Colonic mucosa (tissue), 4 donors: ENCODE measurements at regions not wholly inside any gene's neighbourhood (a gene's known extent, or its start where the extent isn't known, plus 50 kb on each side); places are given as distances from the start of the nearest gene placed in this dataset.
"Not testable (repeated sequence)": the region's sequence is repeated elsewhere in the genome, so short reads cannot be mapped to it uniquely, and the experiment has no call there.

Source experiments
- DNase-seq: peaks from one replicate; pipeline ENCODE4 v3.0.0-alpha.2; 2020
- H3K27ac ChIP-seq: fragments of 200-600 bp; one replicate; pipeline ENCODE4 v1.8.0; 2021
- H3K27me3 ChIP-seq: fragments of 200-600 bp; one replicate; pipeline ENCODE4 v1.8.0; 2021
- H3K36me3 ChIP-seq: fragments of 200-600 bp; one replicate; pipeline ENCODE4 v1.8.0; 2021
- H3K4me1 ChIP-seq: fragments of 200-600 bp; one replicate; pipeline ENCODE4 v1.8.0; 2021; ENCODE audit warnings: mild to moderate bottlenecking
- H3K4me3 ChIP-seq: fragments of 200-600 bp; one replicate; pipeline ENCODE4 v1.8.0; 2021
- H3K9ac ChIP-seq, 2 donors: one replicate each; pipeline ENCODE4 v1.7.0; 2013; ENCODE audit warnings: control low read depth in 2 of 2, low read depth in 2 of 2, low read length in 2 of 2
- H3K9me3 ChIP-seq: fragments of 200-600 bp; one replicate; pipeline ENCODE4 v1.8.0; 2021
- CTCF ChIP-seq: fragments of 200-600 bp; IDR thresholded peaks from one replicate; pipeline ENCODE4 v1.8.0; 2022; ENCODE audit warnings: antibody characterized with exemption, mild to moderate bottlenecking
- intact Hi-C: fragments of 100-400 bp; cut with DNase I; formaldehyde crosslinking; loops from one replicate; pipeline ENCODE4 v1.14.1; 2022
- donor health status: healthy.
- donor health status: DM: no; HTN: no; CAD: no.
- donor health status: DM: no; HTN: no; CAD: no.

- TF ChIP-seq CTCF: no peak
- Histone ChIP-seq H3K9ac (no peak overlapping the region), H3K36me3 (no peaks in the 10 kb centered on the region), H3K27ac (no peak overlapping the region), H3K4me1 (no peaks in the 10 kb centered on the region), H3K9me3 (no peaks in the 10 kb centered on the region), H3K4me3 (no peak overlapping the region), H3K27me3 (no peaks in the 10 kb centered on the region)
- intact Hi-C loops: no loop called here
- no peak for DNase-seq
Measured at GRCh38 chr18:40157120-40157519, 1797.9 kb upstream of the PIK3C3 start.

- H3K27me3 ChIP-seq: no peaks in the 10 kb centered on the region
- no peaks in the 10 kb centered on the region for H3K4me1 ChIP-seq
- intact Hi-C loops: no loop called here
- H3K9ac ChIP-seq: no peak overlapping the region
- TF ChIP-seq CTCF: no peak
- no peak overlapping the region for H3K27ac ChIP-seq
- H3K9me3 ChIP-seq: no peaks in the 10 kb centered on the region
- H3K36me3 ChIP-seq: no peaks in the 10 kb centered on the region
- no peak for DNase-seq
- H3K4me3 ChIP-seq: no peak overlapping the region
Measured at GRCh38 chr18:40152859-40153258, 1802.2 kb upstream of the PIK3C3 start.

- Histone ChIP-seq H3K27me3 (no peaks in the 10 kb centered on the region), H3K9ac (no peak overlapping the region), H3K36me3 (no peaks in the 10 kb centered on the region), H3K27ac (no peak overlapping the region), H3K4me1 (no peaks in the 10 kb centered on the region), H3K4me3 (no peak overlapping the region), H3K9me3 (no peaks in the 10 kb centered on the region)
- TF ChIP-seq CTCF: no peak
- no peak for DNase-seq
- intact Hi-C loops: no loop called here
Measured at GRCh38 chr18:40148960-40149359, 1806.1 kb upstream of the PIK3C3 start.

- Histone ChIP-seq H3K4me3 (no peak overlapping the region), H3K4me1 (no peaks in the 10 kb centered on the region), H3K27ac (no peak overlapping the region), H3K27me3 (no peaks in the 10 kb centered on the region), H3K36me3 (no peaks in the 10 kb centered on the region), H3K9ac (no peak overlapping the region), H3K9me3 (no peaks in the 10 kb centered on the region)
- intact Hi-C loops: no loop called here
- no peak for TF ChIP-seq CTCF
- DNase-seq: no peak
Measured at GRCh38 chr18:40133253-40133652, 1821.8 kb upstream of the PIK3C3 start.

GRCh38 chr18:40132438-40132837, 1822.6 kb upstream of the PIK3C3 start:
- H3K9ac ChIP-seq, H3K27me3 ChIP-seq, H3K9me3 ChIP-seq, H3K4me3 ChIP-seq, H3K36me3 ChIP-seq, intact Hi-C loops, DNase-seq, H3K4me1 ChIP-seq, H3K27ac ChIP-seq: not testable (repeated sequence)

- intact Hi-C loops: no loop called here
- Histone ChIP-seq H3K9me3 (no peaks in the 10 kb centered on the region), H3K36me3 (no peaks in the 10 kb centered on the region)
Measured at GRCh38 chr18:40124107-40124506, 1830.9 kb upstream of the PIK3C3 start.

More at GRCh38 chr18:40124107-40124506, 1830.9 kb upstream of the PIK3C3 start:
- H3K27me3 ChIP-seq: no peaks in the 10 kb centered on the region
- TF ChIP-seq CTCF: no peak
- no peak for DNase-seq
- no peak overlapping the region for H3K27ac ChIP-seq
- H3K4me1 ChIP-seq: no peaks in the 10 kb centered on the region
- H3K9ac ChIP-seq: no peak overlapping the region
- no peak overlapping the region for H3K4me3 ChIP-seq
